Retinal pigment epithelial cell (primary cell): ENCODE measurements at regions not wholly inside any gene's neighbourhood (a gene's known extent, or its start where the extent isn't known, plus 50 kb on each side); places are given as distances from the start of the nearest gene placed in this dataset.

Experiments used
- DNase-seq: peaks from one replicate; pipeline ENCODE4 v3.0.0-alpha.2; 2010; ENCODE audit warnings: low read depth
- H3K4me3 ChIP-seq: 2 replicates; pipeline ENCODE4 v1.5.1; 2011; ENCODE audit warnings: mild to moderate bottlenecking, low read length, control low read depth, moderate library complexity
- CTCF ChIP-seq: conservative IDR thresholded peaks from 2 replicates; pipeline ENCODE4 v1.5.1; 2011; ENCODE audit warnings: low read depth, low read length, control low read depth, inconsistent platforms

GRCh38 chr6:50102676-50103075, 52.9 kb upstream of the DEFB112 start:
- H3K4me3 ChIP-seq = no peak overlapping the region
- TF ChIP-seq CTCF = no peak
- no peak for DNase-seq

- no peak for DNase-seq
- H3K4me3 ChIP-seq = no peak overlapping the region
- no peak for TF ChIP-seq CTCF
These were observed 60.9 kb upstream of the DEFB112 start for GRCh38 chr6:50110587-50110986.

GRCh38 chr6:50112981-50113857, 63.5 kb upstream of the DEFB112 start:
- no peak for DNase-seq
- H3K4me3 ChIP-seq = no peak overlapping the region
- TF ChIP-seq CTCF = no peak

- no peak for DNase-seq
- H3K4me3 ChIP-seq = no peak overlapping the region
- TF ChIP-seq CTCF = no peak
These were observed 66.7 kb upstream of the DEFB112 start for GRCh38 chr6:50116390-50116789.

GRCh38 chr6:50116797-50117542, 67.2 kb upstream of the DEFB112 start:
- TF ChIP-seq CTCF = no peak
- no peak for DNase-seq
- no peak overlapping the region for H3K4me3 ChIP-seq

GRCh38 chr6:50120300-50120699, 70.6 kb upstream of the DEFB112 start:
- DNase-seq = no peak
- no peak overlapping the region for H3K4me3 ChIP-seq
- no peak for TF ChIP-seq CTCF

GRCh38 chr6:50123688-50124087, 74.0 kb upstream of the DEFB112 start:
- DNase-seq = no peak
- H3K4me3 ChIP-seq = no peak overlapping the region
- no peak for TF ChIP-seq CTCF
